ENCODE measurements at regions not wholly inside any gene's neighbourhood (a gene's known extent, or its start where the extent isn't known, plus 50 kb on each side); places are given as distances from the start of the nearest gene placed in this dataset.

GRCh38 chr7:17716816-17717215 lies 223.5 kb downstream of the SNX13 start:
- no peak for TF ChIP-seq CTCF (IDR thresholded peaks at IDR 0.05)
- TF ChIP-seq POLR2A (IDR thresholded peaks at IDR 0.05) = no peak
